GM19025 (cell line): ENCODE measurements at regions not wholly inside any gene's neighbourhood (a gene's known extent, or its start where the extent isn't known, plus 50 kb on each side); places are given as distances from the start of the nearest gene placed in this dataset.
"Not testable (repeated sequence)": the region's sequence is repeated elsewhere in the genome, so short reads cannot be mapped to it uniquely, and the experiment has no call there.

Experiments
- ATAC-seq: cut with Tn5 transposase; IDR thresholded peaks from one replicate; pipeline ENCODE4 v1.9.1; 2021; ENCODE audit warnings: mild to moderate bottlenecking, low read depth, moderate library complexity; ENCODE audit not compliant: unreplicated experiment

DNA sequence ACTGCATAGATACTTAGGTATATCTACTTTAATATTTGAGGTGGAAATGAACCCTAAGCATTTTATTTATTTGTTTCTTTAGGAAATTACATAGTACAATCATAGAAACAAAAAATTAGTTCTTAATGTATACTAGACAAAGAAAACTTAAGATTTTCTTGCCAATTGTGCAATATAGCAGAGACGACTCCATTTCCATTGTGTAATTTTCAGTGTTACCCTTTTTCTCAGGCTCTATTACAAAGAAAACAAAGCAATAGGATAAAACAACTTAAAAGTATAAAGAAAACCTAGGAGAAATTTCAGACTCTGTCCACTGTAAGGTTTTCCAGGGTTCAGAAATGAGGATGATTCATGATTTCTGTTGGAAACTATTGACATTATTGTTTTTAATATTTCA lies 89.0 kb upstream of the SERTAD2 start:
- ATAC-seq = no peak

DNA sequence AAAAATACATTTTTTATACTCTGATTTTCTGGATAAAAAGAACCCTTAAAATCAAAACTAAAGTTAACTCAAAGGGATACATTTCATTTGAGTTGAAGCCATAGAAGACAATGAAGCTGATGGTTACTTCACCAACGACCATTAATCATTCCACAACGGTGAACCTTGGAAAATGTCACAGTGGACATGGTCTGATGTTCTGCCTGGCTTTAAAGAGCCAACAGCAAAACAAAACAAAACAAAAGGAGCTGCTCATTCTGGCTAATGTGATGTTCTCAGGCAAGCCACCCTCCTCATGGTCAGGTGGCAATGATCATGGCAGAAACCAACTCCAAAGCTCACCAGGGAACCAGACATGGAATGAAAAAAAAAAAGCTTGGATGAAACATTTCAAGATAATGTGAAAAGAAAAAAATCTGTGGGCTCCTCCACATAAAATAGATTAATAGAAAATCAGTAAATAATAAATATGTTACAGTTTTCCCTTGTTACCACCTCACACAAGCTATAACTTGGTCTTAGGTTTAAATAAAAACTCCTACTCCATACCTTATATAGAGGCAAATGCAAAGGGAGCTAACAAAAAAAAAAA lies 90.1 kb upstream of the SERTAD2 start:
- ATAC-seq = no peak

DNA sequence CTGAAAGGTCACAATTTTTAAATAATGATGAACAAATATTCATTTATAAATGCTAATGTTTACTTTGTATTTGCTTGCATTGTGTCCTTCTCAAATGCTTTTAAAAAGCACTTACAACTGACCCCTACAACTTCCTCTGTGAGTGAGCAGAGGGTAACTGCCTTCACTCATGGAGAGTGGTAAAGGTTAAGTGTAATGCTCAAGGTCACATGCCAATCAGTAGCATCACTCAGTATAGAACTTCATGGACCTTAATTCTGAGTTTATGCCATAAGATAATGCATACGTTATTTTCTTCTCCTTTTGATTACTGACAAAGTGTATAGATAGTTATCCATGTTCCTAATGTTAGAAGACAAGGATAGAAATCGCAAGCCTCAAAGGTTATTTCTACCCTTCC lies 91.8 kb upstream of the SERTAD2 start:
- no peak for ATAC-seq

DNA sequence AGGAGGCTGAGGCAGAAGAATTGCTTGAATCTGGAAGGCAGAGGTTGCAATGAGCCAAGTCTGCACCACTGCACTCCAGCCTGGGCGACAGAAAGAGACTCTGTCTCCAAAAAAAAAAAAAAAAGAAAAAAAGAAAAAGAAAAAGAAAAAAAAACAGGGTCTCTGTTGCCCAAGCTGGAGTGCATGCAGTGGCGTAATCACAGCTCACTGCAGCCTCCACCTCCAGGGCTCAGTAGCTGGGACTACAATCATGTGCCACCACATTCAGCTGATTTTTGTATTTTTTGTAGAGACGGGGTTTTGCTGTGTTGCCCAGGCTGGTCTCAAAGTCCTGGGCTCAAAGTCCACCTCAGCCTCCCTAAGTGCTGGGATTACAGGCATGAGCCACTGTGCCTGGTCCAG lies 94.0 kb upstream of the SERTAD2 start:
- not testable (repeated sequence) for ATAC-seq

DNA sequence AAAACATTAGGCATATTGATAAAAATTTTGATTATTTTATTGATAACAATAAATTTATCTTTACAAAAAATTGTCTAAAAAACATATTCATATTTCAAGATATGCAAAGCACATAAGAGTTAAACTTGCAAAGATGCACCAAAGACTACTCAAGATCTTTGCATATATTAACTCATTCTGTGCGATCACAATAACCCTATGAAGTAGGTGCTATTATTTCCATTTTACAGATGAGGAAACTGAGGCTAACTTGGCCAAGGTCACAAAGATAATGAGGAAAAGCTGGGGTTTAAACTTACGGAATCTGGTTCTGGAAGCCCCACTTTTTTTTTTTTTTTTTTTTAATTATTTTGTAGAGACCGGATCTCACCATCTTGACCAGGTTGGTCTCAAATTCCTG lies 94.4 kb upstream of the SERTAD2 start:
- no peak for ATAC-seq

DNA sequence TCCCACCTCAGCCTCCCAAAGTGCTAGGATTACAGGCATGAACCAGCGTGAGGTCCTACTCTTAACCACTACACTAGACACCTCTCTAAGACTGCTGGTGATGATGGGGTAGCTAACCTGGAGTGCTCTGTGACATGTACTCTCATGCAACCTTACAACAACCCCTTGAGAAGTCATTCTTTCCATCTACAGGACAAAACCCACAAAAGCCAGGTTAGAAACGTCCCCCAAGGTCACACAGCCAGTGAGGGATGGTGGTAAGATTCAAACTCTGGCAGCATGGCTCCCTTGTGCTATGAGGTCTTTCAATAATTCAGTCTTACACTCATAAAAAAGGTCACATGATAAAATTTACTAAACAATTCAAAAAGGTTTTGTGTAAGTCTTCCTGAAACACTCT lies 94.8 kb upstream of the SERTAD2 start:
- ATAC-seq = no peak

DNA sequence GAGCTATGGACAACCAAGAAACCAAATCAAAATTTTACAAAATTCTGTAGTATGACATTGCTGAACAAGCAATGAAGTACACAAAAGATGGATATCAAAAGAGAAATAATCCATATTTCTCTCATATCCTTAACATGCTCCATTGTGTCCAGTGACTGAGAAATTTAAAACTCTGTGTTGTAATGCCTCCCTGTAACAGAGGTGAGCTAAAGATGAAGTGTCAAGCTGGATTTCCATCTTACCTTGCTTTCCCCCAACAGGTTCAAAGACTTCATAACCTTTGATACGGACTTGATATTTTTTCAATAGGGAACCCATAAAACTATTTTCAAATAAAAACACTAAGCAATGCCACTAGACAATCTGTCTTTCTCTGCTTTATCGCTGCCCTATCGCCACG lies 95.7 kb upstream of the SERTAD2 start:
- ATAC-seq = no peak

DNA sequence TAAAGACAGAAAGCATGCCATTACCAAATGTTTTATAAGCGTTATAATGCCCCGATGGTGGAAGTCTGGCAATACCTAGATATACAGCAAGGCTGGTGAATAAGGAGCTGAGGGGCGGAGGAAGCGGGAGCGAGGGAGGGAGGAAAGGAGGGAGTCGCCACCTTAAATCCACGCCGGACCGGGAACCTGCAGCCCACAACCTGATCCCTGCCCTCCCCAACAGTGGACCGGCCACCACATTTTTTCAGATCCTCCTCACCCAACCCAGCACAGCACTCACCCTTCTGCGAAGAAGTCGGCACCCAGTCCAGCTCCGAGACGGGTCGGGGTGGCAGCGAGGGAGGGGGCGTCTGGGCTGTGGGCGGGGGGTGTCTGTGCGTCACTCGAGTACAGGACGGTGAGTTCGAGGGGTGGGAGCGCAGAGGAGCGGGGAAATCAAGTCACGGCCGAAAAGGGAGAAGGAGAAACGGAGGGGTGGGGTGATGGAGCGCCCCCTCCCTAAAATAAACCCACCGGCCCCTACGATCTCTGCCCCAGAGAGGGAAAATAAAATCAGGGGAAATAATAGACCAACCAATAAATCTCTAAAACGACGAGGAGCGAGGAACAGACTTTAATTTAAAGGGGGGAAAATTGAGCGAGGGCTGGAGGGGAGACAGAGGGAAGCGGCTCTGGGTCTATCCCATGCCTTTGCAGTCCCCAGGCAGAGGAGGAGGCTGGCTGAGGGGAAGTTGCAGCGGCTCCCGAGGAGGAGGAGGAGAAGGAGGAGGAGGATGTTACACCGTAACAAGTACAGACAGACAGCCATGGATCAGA lies 96.5 kb upstream of the SERTAD2 start:
- no peak for ATAC-seq

DNA sequence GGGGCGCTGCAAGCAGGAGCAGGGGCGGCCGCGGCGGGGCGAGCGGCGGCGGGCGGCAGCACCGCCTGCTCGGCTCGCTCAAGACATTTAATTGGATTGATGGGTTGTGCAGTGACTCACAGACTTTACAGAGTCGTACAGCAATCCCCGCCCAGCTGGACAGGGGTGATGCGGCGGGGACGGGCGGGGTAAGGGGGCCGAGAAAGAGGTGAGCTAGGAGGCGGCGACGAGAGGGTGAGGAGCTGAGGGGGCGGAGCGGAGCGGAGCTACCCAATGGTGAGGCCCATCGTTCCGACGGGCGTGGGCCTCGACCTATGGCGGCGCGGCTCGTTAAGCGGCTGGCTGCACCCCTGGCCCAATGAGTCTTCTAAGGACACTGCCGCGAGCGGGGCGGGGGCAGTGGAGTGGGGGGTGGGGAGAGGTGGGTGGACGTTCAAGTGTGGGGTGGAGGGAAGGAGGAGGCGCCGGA lies 97.1 kb upstream of the SERTAD2 start:
- ATAC-seq = peak; percentile 89

DNA sequence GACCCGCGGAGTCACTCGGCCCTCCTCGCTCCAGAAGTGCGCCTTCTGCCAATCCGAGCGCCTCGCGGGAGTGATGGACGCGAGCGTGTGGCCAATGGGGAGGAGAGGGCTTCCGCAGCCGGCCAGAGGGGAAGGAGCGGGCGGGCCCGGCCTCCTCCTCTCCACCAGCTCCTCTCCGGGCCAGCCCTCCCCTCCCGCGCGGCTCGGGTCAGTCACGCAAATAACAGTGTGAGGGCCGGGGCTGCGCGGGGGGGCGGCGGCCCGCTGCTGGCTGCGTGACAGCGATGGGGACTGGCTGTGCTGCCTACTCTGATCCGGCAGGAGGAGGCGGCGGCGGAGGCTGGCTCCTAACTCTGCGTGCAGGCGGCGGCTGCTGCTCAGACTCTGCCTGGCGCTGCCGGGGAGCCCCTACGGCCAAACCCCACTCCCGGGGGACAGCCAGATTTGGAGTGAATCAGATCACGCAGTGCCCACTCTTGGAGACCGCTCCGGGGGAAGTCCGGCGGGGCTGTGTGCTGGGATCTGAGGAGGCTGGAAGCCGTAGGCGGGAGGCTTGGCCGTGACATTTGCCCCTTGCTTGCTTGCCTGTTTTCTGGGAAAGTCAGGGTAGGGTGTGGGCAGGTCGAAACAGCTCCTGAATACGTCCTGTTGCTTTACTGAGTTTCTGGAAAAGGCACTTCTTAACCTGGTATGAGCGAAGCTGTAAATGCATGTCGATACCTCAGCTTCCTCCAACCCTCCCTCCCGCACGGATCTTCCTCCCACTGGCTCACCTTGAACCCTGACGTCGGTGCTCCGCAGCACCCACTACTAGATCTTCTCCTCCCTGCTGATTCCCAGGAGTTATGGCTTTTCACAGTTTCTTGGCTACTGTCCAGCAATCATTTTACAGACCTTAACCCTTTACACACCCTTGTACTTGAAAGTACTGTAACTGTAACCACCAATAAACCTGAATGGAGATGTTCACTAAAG lies 97.9 kb upstream of the SERTAD2 start:
- ATAC-seq = peak; percentile 80

DNA sequence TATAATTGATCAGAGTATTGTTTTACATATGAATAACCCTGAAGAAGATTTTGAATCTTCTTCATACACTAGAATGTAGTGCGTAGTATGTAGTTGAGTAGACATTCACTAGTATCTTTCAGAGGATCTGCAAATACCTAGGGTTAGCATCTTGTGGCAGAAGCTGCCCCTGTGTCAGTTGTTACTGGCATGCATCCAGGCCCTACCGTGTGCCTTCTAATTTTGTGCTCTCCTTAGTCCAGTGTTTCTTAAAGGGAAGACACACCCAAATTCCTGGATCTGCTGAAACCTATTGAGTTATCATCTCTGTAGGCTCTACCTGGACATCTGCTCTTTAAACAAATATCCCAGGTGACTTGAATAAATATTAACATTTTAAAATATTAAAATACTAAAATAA lies 99.7 kb upstream of the SERTAD2 start:
- ATAC-seq = no peak

DNA sequence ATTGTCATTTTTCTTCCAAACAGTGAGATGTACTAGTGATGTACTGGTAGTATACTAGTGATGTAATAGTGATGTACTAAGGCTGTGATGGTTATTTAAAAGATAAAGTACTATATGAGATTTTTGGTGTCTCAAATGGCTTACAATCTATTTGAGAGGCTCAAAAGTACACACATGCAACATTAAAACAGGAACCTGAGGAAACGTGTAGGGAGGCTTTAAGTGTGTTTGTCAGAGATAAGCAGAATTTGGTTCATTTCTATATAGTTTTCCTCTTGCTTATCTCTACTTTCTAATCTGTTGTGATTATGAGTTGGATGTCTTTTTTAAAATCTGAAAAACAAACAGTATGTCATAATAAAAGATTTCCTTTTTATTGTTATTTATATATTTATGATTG lies 100.9 kb upstream of the SERTAD2 start:
- no peak for ATAC-seq

DNA sequence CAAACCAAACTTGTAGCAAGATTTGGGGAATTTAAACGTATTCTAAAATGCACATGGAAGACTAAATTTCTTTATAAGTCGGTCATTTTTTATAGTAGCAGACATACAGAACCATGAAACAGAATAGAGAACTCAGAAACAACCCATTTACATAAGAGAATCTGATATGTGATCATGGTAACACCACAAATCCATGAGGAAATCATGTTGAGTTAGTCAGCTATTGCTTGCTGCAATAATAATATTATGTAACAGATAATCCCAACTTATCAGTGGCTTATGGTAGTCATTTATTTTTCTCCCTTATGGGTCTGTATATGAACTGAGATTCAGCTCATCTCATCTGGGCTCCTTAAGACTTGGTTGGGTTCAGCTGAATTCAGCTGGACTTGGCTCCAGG lies 103.4 kb upstream of the SERTAD2 start:
- ATAC-seq = no peak

DNA sequence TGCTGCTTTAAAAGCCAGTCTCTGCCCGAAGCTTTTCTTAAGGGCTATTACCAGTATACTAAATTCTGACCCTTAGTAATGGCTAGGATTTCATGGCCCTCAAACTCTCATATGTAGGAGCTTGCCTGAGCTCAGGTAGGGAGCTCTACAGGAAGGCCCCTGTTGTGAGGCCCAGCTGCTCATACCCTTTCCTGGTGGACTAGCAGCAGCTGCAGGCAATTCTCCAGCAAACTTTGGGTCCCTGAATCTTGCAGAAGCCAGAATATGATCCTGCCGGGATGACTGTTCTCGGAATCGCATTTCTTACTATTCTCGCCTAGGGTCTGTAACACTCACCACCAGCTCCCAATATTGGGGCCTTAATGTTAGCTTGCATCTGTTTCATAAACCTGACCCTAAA lies 106.4 kb upstream of the SERTAD2 start:
- no peak for ATAC-seq

DNA sequence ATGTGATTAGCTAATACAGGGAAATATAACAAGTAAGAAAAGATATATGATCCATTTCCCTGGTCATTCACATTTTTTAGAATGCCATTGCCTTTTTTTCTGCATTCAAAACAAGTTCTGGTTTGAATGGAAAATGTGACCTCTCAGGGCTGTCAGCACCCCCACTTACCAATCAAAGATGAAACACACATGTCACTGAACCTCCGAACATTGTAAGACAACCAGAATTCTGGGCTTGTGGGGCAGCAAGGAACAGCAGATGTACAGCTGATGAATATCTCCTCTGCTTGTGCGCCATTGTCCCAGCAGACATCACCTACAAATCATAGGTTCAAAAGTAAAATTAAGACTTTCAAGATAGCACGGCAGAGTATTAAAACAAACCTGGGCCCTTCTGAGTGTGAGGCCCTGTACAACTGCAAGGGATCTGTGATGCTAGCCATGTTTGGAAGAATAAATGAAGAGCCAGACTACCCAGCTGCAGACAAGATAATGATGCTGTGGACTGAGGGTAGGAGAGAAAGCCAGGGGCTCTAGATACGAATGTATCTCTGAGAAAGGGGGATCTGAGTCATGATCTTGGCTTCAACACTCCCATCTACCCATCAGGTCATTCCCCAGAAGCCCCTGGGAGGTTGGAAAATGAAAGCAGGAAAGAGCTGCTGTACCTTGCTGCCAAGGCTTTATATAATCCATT lies 108.7 kb upstream of the SERTAD2 start:
- ATAC-seq = no peak

DNA sequence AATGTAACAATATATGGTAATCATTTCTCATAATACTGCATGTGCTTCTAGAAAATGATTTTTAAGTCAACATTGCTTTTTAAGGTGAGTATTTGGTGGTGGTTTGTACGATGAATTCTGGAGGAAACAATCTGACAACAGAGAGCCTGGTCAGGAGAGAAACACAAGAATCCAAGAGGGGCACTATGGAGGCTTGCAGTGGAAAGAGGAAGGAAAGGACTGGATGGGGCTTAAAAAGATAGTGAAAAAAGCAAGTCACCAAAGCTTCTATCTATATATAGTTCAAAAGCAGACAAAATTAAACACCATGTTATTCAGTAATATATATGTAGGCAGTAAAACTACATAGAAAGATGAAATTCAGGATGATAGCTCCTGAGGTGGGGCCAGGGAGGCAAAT lies 109.4 kb upstream of the SERTAD2 start:
- ATAC-seq = no peak

DNA sequence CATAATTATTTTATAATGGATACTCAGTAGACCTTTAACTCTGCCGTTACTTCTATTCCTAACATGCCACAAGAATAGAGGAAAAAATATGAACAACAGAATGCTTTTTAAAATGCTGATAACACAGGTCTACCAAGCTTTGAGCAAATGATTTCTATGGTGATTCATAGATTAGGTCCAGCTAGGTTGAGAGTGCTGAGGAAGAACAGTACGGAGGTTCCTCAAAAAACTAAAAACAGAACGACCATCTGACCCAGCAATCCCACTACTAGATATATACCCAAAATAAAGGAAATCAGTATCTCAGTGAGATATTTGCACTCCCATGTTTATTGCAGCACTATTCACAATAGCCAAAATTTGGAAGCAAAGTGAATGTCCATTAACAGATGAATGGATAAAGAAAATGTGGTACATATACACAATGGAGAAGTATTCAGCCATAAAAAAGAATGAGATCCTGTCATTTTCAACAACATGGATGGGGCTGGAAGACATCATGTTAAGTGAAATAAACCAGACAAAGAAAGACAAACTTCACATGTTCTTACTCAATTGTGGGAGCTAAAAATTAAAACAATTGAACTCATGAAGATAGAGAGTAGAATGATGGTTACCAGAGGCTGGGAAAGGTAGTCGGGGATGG lies 111.6 kb upstream of the SERTAD2 start:
- ATAC-seq = no peak

DNA sequence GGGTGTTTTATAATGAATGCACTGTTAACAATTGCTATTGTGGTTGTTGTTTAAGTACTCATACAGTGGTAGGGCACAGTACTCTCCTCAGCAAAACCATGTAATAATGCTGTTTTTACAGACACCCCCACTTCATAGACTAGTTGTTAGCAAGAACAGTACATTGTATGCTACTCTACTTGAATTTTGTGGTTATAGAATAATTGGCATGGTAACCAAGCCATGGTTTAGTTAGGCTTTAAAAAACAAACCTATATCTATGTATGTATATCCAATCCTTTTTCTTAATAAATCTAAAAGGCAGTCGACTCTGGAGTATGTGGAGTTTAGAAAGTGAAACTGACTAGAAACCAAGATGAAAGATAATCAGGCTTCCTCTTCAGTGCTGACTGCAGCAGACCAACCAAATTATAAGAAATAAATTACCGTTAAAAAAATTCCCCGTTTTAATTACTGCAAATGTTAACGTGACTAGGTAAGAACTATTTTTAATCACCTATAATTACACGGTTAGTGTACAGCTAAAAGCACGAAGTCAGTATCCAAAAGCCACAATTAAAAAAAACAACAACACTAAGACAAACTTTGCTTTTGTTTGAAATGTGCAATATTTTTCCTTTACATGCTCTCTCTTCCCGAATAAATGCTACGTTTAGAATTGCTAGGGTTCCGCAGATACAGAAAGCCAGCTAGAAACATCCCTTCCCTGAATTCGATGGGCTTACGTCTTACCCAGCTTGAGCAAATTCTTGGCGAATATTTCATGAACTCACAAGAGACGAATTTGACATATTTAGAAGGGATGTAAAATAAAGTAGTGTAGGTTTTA lies 113.3 kb upstream of the SERTAD2 start:
- ATAC-seq = no peak
